ENCODE measurements at regions not wholly inside any gene's neighbourhood (a gene's known extent, or its start where the extent isn't known, plus 50 kb on each side); places are given as distances from the start of the nearest gene placed in this dataset.

DNA sequence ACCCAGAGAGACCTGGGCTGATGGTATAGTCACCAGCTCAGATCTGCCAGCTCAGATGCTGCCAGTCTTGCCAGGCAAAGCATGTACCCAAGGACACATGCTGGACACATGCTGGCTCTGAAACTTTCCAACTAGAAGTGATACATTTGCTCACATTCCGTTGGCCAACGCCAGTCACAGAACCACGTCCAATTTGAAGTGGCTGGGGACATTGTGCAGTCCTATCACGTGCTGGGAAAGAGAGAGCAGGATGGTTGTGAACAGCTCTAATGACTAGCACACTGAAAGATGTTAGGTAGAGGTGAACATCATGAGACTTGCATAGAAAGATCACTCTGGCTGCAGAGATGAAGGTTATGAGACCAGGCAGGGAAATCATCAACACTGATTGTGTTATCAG lies 308.5 kb upstream of the ROPN1 start:
- no peak for TF ChIP-seq POLR2A (IDR thresholded peaks at IDR 0.05)
- TF ChIP-seq, protein P1, sequence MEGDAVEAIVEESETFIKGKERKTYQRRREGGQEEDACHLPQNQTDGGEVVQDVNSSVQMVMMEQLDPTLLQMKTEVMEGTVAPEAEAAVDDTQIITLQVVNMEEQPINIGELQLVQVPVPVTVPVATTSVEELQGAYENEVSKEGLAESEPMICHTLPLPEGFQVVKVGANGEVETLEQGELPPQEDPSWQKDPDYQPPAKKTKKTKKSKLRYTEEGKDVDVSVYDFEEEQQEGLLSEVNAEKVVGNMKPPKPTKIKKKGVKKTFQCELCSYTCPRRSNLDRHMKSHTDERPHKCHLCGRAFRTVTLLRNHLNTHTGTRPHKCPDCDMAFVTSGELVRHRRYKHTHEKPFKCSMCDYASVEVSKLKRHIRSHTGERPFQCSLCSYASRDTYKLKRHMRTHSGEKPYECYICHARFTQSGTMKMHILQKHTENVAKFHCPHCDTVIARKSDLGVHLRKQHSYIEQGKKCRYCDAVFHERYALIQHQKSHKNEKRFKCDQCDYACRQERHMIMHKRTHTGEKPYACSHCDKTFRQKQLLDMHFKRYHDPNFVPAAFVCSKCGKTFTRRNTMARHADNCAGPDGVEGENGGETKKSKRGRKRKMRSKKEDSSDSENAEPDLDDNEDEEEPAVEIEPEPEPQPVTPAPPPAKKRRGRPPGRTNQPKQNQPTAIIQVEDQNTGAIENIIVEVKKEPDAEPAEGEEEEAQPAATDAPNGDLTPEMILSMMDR (IDR thresholded peaks at IDR 0.05) = no peak

Data from right lobe of liver (tissue), 4 donors.